Astrocyte of the spinal cord (primary cell): ENCODE measurements at regions not wholly inside any gene's neighbourhood (a gene's known extent, or its start where the extent isn't known, plus 50 kb on each side); places are given as distances from the start of the nearest gene placed in this dataset.
"Not testable (repeated sequence)": the region's sequence is repeated elsewhere in the genome, so short reads cannot be mapped to it uniquely, and the experiment has no call there.

ENCODE experiments used
- DNase-seq: peaks from one replicate; pipeline ENCODE4 v3.0.0; 2011; ENCODE audit warnings: low read depth, low spot score
- H3K4me3 ChIP-seq: 2 replicates; pipeline ENCODE4 v1.5.1; 2011; ENCODE audit warnings: low read depth, mild to moderate bottlenecking, low read length, moderate library complexity
- in situ Hi-C: cut with HindIII; loops from 2 replicates; pipeline ENCODE4 v1.10.0; 2017; ENCODE audit warnings: low sequenced_read_pairs
- TF ChIP-seq, protein P1 (sequence below): IDR thresholded peaks from 2 replicates; pipeline ENCODE4 v1.5.1; 2012; ENCODE audit warnings: low read depth, mild to moderate bottlenecking, low read length, inconsistent platforms

- DNase-seq: no peak
- H3K4me3 ChIP-seq: no peak overlapping the region
- in situ Hi-C loops: no loop called here
- TF ChIP-seq, protein P1, sequence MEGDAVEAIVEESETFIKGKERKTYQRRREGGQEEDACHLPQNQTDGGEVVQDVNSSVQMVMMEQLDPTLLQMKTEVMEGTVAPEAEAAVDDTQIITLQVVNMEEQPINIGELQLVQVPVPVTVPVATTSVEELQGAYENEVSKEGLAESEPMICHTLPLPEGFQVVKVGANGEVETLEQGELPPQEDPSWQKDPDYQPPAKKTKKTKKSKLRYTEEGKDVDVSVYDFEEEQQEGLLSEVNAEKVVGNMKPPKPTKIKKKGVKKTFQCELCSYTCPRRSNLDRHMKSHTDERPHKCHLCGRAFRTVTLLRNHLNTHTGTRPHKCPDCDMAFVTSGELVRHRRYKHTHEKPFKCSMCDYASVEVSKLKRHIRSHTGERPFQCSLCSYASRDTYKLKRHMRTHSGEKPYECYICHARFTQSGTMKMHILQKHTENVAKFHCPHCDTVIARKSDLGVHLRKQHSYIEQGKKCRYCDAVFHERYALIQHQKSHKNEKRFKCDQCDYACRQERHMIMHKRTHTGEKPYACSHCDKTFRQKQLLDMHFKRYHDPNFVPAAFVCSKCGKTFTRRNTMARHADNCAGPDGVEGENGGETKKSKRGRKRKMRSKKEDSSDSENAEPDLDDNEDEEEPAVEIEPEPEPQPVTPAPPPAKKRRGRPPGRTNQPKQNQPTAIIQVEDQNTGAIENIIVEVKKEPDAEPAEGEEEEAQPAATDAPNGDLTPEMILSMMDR: no peak
Observed at GRCh38 chr5:143970159-143970558, 158.2 kb downstream of the HMHB1 start.

- in situ Hi-C loops: no loop called here
- TF ChIP-seq, protein P1: no peak
- no peak overlapping the region for H3K4me3 ChIP-seq
- no peak for DNase-seq
Observed at GRCh38 chr5:143972068-143972467, 160.1 kb downstream of the HMHB1 start.

GRCh38 chr5:143976055-143976454 is 164.1 kb downstream of the HMHB1 start:
- DNase-seq: no peak
- no peak overlapping the region for H3K4me3 ChIP-seq
- TF ChIP-seq, protein P1: no peak
- in situ Hi-C loops: no loop called here

- in situ Hi-C loops: no loop called here
- no peak overlapping the region for H3K4me3 ChIP-seq
- TF ChIP-seq, protein P1: no peak
- DNase-seq: no peak
Observed at GRCh38 chr5:143977891-143978461, 166.0 kb downstream of the HMHB1 start.

GRCh38 chr5:143979044-143979690 is 167.2 kb downstream of the HMHB1 start:
- in situ Hi-C loops: no loop called here
- TF ChIP-seq, protein P1: no peak
- DNase-seq: no peak
- H3K4me3 ChIP-seq: no peak overlapping the region

DNA sequence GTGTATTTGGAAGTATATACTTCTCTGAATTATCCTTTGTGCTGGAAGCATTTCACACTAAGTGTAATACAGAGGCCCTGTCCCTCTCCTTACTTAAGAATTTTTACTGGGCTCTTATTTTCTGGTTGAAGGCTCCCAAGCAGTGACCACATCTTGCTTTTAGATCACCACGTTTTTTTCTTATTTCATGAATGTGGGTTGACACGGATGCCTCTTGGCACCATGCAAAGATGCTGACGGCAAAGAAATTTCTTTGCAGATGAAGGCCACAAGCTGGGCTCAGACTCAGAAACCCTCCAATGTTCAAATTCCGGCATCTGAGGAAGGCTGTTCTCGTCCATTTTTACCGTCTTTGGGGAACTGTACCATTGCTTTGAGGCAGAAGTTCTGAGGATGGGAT is 168.5 kb downstream of the HMHB1 start:
- DNase-seq: no peak
- TF ChIP-seq, protein P1: no peak
- no peak overlapping the region for H3K4me3 ChIP-seq
- in situ Hi-C loops: no loop called here

GRCh38 chr5:143982957-143983356 is 171.0 kb downstream of the HMHB1 start:
- DNase-seq, H3K4me3 ChIP-seq, in situ Hi-C loops: not testable (repeated sequence)
